DMS153 treated with DMSO at 0.1 percent for 48 hours (cell line): ENCODE measurements at regions not wholly inside any gene's neighbourhood (a gene's known extent, or its start where the extent isn't known, plus 50 kb on each side); places are given as distances from the start of the nearest gene placed in this dataset.
"Not testable (repeated sequence)": the region's sequence is repeated elsewhere in the genome, so short reads cannot be mapped to it uniquely, and the experiment has no call there.

Source experiments
- DNase-seq: peaks from one replicate; lab custom pipeline; 2025; ENCODE audit not compliant: unreplicated experiment; lab: John Stamatoyannopoulos, UW

DNA sequence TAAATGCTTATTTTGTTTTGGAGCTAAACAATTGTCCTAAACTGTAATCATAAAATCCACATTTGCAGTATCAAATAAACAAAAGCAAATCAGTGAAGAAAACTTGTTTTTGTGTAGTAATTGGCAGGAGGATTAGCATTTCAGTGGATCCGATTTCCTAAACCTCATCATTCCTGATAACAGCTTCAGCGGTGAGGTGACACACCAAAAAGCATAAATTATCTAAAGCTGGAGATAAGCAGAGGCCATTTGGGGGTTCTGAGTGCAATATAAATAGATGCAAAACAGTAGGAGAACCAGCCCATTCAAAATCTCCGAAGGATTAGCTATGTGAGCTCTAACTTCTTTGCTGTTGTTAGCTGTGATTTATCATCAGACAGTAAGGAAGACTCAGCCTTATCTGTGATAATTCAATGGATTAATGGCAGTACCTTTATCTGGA, 235.8 kb downstream of the EPHA7 start:
- no peak for DNase-seq

DNA sequence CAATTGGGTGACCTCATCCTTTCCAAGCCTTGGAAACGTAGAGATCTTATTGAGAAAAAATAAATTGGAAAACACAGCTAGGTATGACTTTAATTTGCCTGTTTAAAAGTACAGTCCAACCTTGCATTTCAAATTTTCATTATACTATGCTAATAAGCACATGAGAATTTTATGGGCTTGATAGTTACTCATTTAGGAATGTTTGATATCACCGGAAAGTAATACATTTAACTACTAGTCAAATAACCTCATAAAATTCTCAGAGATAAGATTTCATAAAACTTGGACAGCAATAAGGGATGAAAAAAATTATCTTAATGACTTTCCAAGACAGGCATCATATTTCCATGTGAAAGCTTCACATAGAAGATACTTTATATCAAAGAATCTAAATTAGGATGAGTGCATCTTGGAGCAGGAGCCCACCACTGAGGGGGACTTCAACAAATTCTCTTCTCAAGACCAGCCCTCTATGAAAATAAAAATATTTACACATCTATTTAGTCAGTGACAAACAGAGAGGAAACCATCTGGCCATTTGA, 236.3 kb downstream of the EPHA7 start:
- DNase-seq: no peak

DNA sequence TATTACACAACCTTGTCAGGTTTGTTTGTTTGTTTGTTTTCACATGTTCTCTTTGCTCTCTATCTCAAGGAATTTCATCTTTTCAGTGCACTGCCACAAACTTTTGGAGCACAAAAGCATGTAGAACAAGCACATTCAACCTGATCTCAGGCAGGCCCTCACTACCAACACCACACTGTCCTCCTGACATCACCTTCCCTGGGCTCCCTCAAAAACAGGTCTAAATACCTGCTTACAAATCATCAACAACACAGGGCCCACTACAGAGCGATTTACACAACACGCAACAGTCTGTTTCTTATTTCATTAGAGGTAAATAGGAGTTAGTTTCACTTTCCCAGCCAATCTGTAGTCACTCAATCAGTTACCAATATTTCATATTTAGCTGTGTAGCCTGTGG, 241.4 kb downstream of the EPHA7 start:
- no peak for DNase-seq

DNA sequence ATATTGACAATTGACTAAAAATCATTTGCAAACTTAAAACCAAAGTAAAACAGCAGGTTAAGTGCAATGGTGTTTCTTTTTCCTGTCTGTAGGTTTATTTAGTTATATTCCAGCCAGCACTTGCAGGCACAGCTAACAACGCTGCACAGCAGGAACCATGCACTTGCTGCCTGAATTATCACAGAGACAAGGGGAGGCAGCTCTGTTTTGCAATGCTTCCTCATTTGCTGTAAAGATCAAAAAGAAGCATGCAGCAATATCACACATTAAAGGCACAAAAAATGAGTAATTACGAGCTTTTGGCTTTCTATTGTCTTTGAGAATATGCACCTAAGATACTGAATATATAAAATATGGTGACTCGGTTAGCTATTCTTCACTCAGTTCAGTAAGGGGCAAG, 241.9 kb downstream of the EPHA7 start:
- no peak for DNase-seq

DNA sequence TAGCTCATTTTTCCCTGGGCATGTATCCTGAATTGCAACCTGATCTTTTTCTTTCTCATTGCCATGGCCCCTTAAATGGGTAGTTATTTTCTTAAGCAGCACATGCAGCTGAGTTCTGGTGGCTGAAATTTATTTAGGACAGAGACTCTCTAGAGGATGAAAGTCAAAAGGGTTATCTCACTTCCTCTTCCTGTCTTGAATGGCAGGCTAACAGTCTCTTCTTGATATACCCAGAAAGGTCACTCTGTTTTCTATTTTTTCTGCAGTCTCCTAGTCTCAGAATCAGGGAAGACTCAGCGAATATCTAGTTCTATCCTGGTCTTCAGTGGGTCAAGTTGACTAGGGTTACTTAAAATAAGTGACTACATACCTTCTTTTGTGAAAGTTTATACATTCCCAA, 243.3 kb downstream of the EPHA7 start:
- DNase-seq: no peak

DNA sequence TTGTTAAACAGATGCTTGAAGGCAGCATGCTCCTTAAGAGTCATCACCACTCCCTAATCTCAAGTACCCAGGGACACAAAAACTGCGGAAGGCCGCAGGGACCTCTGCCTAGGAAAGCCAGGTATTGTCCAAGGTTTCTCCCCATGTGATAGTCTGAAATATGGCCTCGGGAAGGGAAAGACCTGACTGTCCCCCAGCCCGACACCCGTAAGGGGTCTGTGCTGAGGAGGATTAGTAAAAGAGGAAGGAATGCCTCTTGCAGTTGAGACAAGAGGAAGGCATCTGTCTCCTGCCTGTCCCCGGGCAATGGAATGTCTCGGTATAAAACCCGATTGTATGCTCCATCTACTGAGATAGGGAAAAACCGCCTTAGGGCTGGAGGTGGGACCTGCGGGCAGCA, 245.8 kb downstream of the EPHA7 start:
- DNase-seq: not testable (repeated sequence)

DNA sequence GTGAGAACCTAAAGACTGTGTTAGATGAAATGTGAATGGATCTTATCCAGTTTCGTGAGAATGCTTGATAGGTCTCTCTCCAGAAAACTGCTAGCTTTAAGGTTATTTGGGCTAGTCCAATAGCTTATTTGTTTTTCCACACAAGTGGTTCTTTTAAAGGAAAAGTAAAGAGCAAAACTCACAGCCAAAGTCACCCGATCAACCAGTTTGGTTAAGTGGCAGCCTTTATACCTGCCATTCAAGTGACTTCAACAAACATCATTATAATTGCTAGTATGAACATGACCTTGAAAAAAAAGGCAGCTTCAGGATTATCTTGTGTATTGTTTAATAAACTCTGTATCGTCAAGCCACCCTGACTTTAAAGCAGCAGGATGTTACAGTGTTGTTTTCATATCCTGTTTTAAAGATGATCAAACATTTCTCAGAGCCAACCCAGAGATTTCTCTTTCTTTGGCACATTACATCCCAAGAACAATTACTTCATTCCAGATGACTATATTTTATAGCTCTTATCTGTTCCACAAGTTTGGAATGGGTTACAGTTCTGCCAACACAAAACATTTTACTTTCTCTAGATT, 253.4 kb downstream of the EPHA7 start:
- peak; percentile 84 for DNase-seq

DNA sequence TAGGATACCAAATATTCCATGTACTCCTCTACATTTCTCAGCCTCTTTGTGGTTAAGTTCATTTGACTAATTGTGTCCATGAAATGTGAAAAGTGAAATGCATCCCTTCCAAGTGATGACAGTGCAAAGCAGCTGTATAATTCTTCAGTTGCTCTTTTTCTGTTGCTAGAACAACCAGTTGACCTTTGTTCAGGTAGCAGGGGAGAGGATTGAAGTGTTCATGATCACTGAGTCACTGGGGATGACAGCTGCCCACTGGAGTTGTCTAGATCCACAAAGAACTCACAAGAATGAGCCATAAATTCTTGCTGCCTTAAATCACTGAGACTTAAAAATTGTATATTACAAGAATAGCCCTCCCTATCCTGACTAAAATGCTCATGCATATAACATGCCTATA, 254.6 kb downstream of the EPHA7 start:
- DNase-seq: no peak

DNA sequence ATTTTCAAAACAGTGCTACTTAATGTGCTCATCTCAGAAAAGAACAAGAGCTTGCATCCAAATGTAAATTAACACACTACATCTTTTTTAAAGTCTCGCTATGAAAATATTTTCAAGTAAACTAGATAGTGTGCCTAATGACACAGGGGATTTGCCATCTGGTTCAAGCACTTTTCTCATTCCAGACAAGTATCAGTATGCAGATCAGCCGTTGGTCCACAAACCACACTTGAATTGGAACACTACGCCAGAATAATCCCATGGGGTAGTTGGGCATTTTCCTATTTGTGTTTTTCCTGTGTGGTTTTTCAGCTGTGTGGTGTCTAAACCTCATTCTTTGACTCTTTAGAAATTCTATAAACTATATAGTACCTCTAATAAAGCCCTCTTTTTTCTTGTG, 256.2 kb downstream of the EPHA7 start:
- DNase-seq: no peak

DNA sequence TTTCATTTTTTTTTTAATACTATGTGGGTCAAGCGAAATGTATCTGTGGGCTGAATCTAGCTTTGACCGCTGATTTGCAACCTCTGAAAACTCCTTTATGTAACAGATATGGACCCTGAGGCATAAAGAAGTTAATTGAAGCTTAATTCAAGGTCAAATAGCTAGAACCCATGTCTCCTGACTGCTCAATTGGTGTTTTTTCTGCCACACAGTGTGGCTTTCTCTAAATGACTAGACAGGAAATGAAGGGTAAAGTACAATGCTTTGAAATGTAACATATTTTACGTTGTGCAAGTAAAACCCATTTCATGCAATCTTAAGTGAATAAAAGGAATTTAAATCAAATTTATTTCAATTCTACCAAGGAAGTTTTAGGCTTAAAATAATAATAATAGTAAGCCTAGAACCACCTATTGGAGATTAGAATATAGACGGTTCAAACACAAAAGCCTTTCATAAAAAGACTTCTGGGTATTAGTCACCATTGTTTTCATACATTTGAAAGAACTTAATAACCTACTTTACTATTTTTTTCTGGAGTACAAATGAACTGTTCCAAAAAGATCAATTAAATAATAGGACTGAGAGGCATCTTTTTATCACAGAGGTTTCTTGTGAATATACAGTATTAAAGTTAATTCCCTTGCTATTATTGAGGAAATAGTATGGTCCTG, 279.8 kb downstream of the EPHA7 start:
- no peak for DNase-seq

DNA sequence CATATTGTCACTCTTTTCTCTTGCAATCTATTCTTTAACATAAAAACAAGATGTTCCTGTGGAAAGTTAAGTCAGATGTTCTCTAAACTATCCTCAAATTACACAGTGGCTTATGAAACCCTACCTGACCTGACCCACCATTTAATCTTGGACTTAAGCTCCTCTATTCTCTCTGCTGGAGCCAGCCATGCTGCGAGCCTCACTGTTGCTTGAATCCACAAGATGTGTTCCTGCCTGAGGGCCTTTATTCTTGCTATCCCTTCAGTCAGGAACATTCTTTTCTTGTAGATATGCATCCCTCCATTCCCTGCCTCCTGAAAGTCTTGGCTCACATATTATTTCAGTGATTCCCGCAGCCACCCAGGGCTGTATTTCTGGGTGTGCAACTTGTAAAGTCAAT, 283.2 kb downstream of the EPHA7 start:
- no peak for DNase-seq

DNA sequence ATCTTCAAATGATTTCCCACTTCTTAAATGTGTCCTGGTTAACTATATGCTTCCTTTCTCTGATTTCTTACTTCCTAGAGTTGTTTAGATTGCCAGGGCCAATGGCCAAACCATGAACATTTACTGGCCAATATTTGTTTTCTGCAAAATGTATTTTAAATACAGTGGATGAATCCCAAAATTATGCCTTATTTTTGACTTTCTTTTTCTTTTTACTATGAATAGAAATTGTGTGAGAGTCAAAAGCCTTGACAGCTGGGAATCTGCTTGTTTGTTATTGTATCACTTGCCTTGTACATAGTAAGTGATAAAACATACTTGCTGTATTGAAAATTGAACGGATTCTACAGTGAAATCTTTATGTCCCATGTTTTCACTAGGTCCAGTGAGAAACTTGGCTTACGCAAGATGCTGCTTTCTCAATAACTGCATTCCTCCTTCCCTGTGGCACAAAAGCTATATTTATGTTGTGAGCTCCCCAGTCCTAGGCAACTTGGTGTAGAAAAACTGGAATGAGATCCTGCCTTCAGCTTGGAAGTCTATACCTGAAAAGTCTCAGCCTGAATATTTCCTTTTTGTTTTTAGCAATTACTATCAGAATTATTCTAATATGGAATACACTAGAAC, 295.2 kb downstream of the EPHA7 start:
- DNase-seq: no peak

DNA sequence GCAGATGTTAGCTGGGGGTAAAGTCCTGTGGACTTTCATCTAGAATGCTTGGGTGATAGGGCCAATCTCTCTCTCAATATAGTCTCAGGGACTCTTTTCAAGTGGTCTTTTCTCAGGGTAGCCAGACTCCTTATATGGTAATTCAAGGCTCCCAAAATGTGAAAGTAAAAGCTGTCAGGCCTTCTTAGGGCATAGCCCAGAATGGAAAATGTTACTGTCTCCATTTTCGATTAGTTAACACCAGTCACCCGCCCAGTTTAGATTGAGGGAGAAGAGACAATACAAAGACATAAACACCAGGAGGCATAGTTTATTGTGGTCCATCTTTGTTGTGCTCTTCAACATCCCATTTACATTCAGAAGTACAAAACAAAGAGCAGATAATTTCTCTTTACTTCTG, 295.8 kb downstream of the EPHA7 start:
- no peak for DNase-seq

DNA sequence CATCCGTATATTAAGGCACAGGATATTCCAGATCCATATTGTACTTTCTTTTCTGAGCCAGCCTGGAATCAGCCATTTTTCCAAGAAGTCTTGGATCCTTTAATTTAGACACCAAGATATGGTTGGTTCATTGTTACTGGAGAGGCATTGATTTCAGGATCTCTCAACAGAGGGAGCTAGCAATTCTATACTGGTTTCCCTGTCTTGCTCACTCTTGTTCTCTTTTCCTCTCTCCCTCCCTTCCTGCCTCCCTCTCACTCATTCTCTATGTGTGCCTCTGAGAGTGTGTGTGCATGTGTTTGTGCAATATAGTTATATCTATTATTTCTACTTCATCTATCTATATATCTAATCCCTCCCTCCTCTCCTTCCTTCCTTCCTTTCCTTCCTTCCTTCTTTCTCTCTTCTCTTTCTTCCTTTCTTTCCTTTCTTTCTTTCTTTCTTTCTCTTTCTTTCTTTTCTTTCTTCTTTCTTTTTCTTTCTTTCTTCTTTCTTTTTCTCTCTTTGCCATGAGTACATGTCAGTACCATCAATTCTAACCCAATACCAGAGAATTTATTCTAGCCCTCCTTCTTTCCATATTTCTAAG, 299.1 kb downstream of the EPHA7 start:
- no peak for DNase-seq

DNA sequence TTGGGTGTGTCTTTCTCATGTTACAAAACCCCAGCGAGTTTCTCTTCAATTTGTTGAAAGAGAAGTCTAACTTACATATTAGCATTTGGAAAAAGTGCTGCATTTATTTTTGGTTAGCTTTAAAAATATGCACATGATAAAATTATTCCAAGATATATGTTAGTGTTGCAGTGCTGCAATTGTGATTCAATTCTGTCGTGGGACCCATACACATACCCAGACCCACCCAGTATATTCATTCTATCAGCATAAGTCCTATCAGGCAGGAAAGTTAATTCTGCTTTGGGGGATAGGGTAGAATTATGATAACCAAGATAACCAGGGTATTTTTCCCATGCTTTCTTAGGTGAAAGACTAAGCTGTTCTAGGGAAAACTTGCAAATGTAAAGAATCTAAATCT, 313.5 kb downstream of the EPHA7 start:
- no peak for DNase-seq

DNA sequence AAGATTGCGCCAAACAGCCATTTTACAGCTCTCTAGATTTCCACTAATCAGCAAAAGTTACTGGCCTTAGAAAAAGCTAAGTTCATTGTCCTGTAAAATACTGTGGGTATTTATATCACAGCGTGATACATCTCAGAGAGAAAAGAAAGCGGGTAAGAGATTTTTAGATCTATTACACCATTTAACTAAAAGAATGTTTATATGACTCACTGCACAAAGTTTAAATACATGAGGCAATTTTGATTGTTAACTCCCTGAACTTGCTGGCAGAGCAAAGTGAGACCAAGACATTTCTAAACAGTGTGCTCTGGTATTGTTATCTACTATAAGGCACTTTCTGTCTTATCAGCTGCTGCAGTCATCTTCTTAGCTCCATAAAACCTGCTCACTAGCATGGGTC, 314.3 kb downstream of the EPHA7 start:
- no peak for DNase-seq

DNA sequence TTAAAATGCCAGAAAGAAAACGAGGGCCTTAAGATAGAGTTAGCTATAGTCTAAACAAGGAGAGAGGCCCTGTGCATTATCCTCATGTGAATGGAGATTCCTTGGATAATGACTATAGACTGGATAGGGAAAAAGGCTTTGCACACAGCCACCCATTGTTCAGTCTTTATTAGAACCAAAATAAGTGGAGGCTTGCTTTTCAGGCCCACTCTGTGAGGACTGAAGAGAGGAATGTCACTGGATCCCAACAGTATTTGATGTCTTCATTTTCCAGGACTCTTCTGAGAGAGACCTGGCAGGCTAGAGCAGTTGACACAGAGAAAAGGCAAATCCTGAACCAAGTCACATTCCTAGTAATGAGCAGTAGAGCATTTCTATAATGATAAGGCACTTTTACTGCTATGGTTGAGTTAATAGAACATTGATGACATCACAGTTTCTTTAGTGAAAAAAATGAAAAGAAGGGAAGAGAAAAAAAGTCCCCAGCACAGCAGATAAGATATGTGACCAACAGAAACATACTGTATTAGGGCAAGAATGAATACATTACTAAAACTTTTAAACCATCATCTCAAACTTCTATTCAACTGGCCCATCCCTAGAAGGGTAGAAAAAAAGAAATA, 315.1 kb downstream of the EPHA7 start:
- DNase-seq: no peak

DNA sequence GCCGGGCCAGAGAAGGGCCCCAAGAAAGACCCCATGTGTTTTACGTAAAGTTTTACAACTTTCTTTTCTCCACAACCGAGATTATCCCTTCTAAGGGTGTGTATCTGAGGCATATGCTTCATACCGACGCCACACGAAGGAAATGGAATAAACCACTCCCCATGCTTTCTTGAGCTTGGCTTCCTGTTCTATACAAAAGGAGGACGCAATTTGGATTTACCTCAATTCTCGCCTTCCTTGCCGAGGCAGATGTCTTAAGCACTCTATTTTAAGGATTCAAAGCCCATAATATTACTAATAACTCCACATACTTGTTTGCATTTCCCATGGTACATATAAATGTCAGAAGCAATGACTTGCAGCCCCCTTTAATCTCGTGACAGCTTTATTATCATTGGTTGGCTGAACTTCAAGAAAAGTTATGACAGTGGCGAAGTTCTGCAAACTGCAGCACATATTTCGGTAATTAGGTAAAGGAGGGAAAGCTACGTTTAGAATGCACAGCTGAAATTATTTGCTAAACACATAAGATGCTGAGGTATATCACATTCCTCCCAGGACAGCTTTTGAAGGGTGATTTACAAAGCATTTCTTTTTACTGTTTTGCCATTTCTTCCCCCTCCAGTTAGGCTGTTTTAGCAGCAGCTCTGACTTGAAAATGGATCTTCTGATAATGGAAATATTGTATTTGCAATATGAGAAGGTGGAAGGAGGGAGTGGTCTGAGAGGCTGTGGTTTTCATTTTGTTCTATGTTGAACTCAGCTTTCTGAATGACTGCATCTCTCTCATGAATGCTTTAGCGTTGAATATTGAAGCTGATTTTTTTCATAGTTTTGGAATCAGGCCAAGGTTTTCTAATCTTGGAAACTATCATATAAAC, 330.5 kb downstream of the EPHA7 start:
- DNase-seq: no peak

DNA sequence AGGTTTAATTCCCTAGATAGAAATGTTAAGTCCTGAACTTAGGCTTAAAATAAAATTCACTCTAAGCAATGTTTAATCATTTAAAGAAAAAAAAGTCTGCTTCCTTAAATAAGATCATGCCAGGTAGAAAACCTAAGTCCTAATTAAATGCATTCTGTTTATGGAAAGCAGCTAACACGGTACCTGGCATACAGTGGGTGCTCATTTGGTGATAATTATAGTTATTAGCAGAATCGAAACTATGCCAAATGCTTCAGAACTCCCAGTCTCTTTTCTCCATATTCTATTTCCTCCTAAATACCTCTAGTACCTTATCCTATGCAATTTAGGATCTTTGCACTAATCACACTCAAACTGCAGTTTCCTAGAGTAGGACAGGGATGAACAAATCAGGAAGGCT, 331.8 kb downstream of the EPHA7 start:
- DNase-seq: no peak

DNA sequence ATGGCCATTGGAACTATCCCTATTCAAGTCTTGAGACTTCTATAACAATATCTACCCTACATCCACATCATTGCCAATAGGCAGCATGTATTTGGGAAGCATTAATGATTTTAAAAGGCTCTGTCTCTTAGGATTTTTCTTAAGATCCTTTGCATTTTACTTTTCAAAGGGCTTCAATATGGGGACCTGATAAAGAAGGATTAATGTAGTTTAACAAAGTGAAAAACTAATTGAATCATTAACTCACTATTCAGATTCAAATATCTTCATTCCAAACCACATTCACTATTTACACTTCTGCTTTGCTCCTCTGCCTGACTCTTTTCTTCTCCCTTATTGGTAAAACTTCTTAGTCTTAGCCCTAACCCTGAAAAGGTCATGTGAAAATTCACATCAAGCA, 333.0 kb downstream of the EPHA7 start:
- DNase-seq: no peak
